ENCODE measurements at regions not wholly inside any gene's neighbourhood (a gene's known extent, or its start where the extent isn't known, plus 50 kb on each side); places are given as distances from the start of the nearest gene placed in this dataset.

- no peak for DNase-seq
These were observed 139.8 kb upstream of the RPS23 start for GRCh38 chr5:82417776-82418607.

GRCh38 chr5:82416512-82416911 lies 138.4 kb upstream of the RPS23 start:
- DNase-seq = no peak

- no peak for DNase-seq
These were observed 135.9 kb upstream of the RPS23 start for GRCh38 chr5:82414041-82414388.

GRCh38 chr5:82413302-82414040 lies 135.3 kb upstream of the RPS23 start:
- DNase-seq = no peak

DNA sequence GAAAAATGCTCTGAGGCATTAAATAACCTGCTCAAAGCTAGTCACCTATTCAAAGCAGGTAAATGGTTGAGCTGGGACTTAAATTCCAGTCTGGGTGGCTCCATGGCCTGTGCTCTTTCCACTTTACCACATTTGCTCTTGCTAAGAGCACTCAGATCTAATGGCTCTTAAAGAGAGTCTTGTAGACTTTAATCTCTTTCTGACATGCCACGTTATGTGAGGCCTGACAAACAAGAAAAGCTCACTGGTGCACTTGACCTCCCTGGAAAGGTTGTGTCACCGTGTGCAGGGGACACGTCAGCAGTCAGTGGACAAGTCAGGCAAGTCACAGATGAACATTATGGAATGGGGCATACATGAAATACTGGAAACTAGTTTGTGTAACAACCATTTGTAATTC lies 129.9 kb upstream of the RPS23 start:
- no peak for DNase-seq

- no peak for DNase-seq
These were observed 128.1 kb upstream of the RPS23 start for GRCh38 chr5:82406205-82406773.

- no peak for DNase-seq
These were observed 127.6 kb upstream of the RPS23 start for GRCh38 chr5:82405618-82406204.

DNA sequence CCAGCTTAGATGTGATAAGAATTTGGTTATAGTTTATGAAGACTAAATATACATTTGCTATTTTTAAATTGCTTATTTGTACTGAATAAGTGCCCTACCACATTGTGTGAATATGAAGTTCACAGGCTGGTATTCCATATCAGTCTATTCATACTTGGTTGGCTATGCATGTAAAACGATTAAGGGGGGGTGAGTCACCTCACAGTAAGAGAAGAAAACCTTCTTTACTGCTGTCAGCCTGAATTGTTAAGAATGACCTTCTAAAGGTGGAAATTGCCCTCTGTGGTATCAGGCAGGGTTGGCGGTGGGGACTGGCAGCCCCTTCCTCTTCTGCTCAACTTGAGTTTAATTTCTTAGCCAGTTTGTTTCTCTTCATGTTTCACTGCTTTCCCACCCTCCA lies 127.0 kb upstream of the RPS23 start:
- no peak for DNase-seq

- no peak for DNase-seq
These were observed 126.3 kb upstream of the RPS23 start for GRCh38 chr5:82404382-82404945.

- no peak for DNase-seq
These were observed 125.6 kb upstream of the RPS23 start for GRCh38 chr5:82403724-82404123.

DNA sequence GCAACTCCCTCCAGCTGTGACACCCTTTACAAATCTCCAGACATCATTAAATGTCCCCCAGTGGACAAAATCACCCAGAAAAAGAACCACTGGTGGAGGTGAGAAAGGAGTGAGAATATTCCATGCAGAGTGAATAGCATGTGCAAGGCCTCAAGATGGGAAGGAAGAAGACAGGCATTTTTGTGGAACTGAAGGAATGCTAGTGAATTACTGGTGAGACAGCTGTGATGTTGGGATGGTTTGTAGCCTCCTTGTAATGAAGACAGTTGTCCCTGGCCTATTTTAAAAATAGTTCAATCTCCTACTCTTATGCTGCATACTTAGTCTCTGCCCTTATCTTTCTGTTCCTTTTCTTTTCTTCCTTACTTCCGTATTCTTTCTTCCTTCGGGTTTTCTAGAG lies 124.9 kb upstream of the RPS23 start:
- no peak for DNase-seq

GRCh38 chr5:82399111-82399510 lies 121.0 kb upstream of the RPS23 start:
- no peak for DNase-seq

- no peak for DNase-seq
These were observed 119.7 kb upstream of the RPS23 start for GRCh38 chr5:82397741-82398320.

DNA sequence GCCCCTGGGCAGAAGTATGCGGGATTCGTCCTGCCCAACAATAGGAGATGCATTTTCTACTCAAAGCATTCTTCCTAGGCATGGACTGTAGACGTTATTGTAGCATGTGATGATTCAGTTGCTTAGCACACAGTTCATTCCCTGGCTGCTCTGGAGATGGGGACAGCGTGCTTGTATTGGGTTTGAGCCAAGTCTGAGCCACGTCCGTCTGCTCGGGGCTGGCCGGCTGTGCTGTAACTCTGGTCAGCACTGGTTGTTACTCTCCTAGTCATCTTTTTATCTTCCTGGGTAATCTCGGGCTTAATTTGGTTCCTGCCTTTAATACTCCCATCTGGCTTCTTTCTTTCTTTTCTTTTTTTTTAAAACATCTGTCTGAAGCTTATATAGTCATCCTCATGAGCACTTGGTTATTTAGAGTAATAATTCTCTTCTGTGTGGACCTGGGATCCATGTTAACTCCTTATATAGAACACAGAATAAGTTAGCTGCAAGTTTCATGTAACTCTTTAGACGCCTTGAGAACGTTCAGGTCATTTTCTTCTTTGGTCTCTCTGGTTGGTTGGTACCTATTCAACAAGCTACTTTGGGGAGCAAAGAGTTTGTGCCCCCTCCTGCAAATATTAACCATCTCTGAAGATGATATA lies 118.8 kb upstream of the RPS23 start:
- peak; percentile 68 for DNase-seq

DNA sequence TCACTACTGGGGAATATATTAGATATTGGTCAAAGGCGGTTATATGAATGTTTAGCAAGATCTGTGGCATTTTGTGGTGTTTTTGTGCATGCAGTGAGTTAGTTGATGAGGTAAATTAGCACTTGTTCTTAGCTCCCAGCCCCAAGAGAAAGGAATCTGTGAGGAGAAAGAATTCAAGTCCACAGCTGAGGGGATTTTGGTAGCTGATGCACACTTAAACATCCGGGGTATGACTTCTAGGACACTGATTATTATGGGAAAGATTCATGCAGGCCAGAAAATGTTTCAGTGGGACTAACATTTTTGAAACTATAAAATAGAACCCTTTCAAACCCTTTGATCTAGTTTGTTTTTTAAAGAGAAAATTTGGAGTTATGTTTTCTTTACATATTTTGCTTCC lies 118.2 kb upstream of the RPS23 start:
- DNase-seq = no peak

GRCh38 chr5:82393951-82394350 lies 115.8 kb upstream of the RPS23 start:
- DNase-seq = no peak

DNA sequence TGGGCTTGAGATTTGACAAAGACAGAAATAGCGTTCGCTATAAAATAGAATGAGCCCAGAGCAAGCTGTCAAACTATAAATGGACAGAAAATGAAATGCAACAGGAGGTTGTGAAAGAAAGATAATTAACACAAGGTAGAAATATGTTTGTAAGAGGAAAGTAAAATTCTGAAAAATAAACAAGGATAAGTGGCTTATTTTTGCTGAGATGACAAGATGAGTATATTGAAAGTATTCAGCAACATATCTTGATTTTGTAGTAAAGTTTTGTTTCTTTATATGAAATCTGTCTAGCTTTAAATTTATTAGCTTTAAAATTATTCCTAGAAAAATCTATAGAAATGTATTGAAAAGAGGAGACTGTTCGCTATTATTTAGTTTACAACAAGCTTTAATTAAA lies 111.9 kb upstream of the RPS23 start:
- DNase-seq = no peak

DNA sequence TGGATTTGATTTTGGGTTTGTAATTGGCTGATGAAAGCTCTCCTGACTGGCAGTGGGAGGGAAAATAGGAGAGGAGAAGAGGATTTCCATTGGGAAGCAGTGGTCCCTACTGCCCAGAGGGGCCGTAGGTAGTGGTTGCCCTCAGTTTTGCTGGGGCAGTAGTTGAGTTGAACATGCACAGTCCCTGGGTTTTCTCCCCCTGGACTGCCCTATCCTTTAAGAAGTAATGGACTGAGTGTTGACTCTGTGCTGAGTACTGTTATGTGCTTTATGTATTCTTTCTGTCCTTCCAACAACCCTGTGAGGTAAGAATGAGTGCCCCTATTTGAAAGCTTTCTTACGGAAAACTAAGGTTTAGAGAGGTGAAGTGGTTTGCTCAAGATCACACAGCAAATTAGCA lies 111.2 kb upstream of the RPS23 start:
- DNase-seq = no peak

DNA sequence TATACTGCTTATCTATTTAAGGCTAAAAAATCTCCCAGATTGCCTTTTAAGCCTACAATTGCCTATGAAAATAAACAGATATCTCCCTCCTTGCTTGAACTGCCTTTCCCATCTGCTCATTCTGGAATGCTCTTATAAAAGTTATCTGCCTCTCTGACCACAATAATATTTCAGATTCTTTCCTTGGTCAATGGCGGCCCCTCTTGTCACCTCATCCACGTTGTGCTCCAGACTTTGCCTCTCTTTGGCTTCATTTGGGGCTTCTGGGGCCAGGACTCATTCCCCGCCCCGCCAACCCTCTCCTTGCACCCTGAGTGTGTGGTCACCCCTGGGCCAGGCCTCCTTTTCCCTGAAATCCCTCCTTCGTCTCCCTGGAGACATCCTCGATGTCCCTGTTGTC lies 110.0 kb upstream of the RPS23 start:
- DNase-seq = no peak

- DNase-seq = no peak
These were observed 109.6 kb upstream of the RPS23 start for GRCh38 chr5:82387819-82388166.

GRCh38 chr5:82387001-82387818 lies 109.1 kb upstream of the RPS23 start:
- no peak for DNase-seq

- peak; percentile 60 for DNase-seq
These were observed 108.4 kb upstream of the RPS23 start for GRCh38 chr5:82386576-82386975.
